OCI-LY7 (cell line): ENCODE measurements at regions not wholly inside any gene's neighbourhood (a gene's known extent, or its start where the extent isn't known, plus 50 kb on each side); places are given as distances from the start of the nearest gene placed in this dataset.

Experiments
- BruUV-seq: library from RNA; stranded (reverse); fragments of 400-500 nt; replicated peaks from 2 replicates; lab custom pipeline; 2021; lab: Mats Ljungman, UMichigan
- CTCF ChIA-PET: fragments of 300-600 bp; sonication (Branson Sonifier 250); formaldehyde crosslinking; loops from one replicate; lab custom pipeline; 2022; ENCODE audit warnings: antibody characterized with exemption; ENCODE audit not compliant: unreplicated experiment; lab: Charles Lee
- POLR2A ChIA-PET: fragments of 300-600 bp; sonication (Branson Sonifier 250); formaldehyde crosslinking; loops from one replicate; lab custom pipeline; 2022; ENCODE audit warnings: antibody characterized with exemption; lab: Charles Lee
- DNase-seq: peaks from one replicate; pipeline ENCODE4 v3.0.0-alpha.2; 2015; ENCODE audit warnings: low spot score
- H2AFZ ChIP-seq: fragments of 200-600 bp; sonication (generic), shearing (Covaris generic); 2 replicates; pipeline ENCODE4 v1.6.1; 2014; ENCODE audit warnings: mild to moderate bottlenecking, antibody characterized with exemption, low read length, moderate library complexity
- H3K27ac ChIP-seq: fragments of 200-600 bp; sonication (generic); 2 replicates; pipeline ENCODE4 v1.5.1; 2014; ENCODE audit warnings: mixed run types, low read depth, mild to moderate bottlenecking, moderate library complexity, low read length, inconsistent platforms; ENCODE audit not compliant: poor library complexity, severe bottlenecking
- H3K36me3 ChIP-seq: fragments of 200-600 bp; sonication (generic); 2 replicates; pipeline ENCODE4 v1.6.1; 2014; ENCODE audit warnings: mild to moderate bottlenecking, antibody characterized with exemption, low read length, moderate library complexity, mixed read lengths; ENCODE audit not compliant: insufficient read depth
- H3K4me1 ChIP-seq: fragments of 200-600 bp; sonication (generic); 2 replicates; pipeline ENCODE4 v1.5.1; 2014; ENCODE audit warnings: mild to moderate bottlenecking, low read length; ENCODE audit not compliant: insufficient read depth, poor library complexity, severe bottlenecking
- H3K4me2 ChIP-seq: fragments of 200-600 bp; sonication (generic); 2 replicates; pipeline ENCODE4 v1.6.1; 2014; ENCODE audit warnings: mild to moderate bottlenecking, low read length
- H3K4me3 ChIP-seq: fragments of 200-600 bp; sonication (generic); 2 replicates; pipeline ENCODE4 v1.5.1; 2014; ENCODE audit warnings: mild to moderate bottlenecking, low read depth, low read length; ENCODE audit not compliant: poor library complexity, severe bottlenecking
- H3K79me2 ChIP-seq: fragments of 200-600 bp; sonication (generic); 2 replicates; pipeline ENCODE4 v1.6.1; 2016; ENCODE audit warnings: low read depth, mild to moderate bottlenecking, low read length, moderate library complexity, mixed read lengths; ENCODE audit not compliant: insufficient read depth
- H3K9me2 ChIP-seq: fragments of 200-600 bp; sonication (generic); 2 replicates; pipeline ENCODE4 v1.6.1; 2016; ENCODE audit warnings: mild to moderate bottlenecking, low read length, mixed read lengths; ENCODE audit not compliant: insufficient read depth
- H3K9me3 ChIP-seq: fragments of 200-600 bp; sonication (generic); 2 replicates; pipeline ENCODE4 v1.6.1; 2014; ENCODE audit warnings: mild to moderate bottlenecking, mixed run types, low read length, mixed read lengths
- H4K20me1 ChIP-seq: fragments of 200-600 bp; sonication (generic); 2 replicates; pipeline ENCODE4 v1.6.1; 2014; ENCODE audit warnings: mild to moderate bottlenecking, antibody characterized with exemption, low read length, moderate library complexity, mixed read lengths; ENCODE audit not compliant: insufficient read depth
- EZH2phosphoT487 ChIP-seq: fragments of 200-600 bp; sonication (generic); IDR thresholded peaks from 2 replicates; pipeline ENCODE4 v1.6.1; 2018; ENCODE audit warnings: low read depth, borderline replicate concordance, mild to moderate bottlenecking, mixed run types, antibody characterized with exemption, low read length, moderate library complexity, mixed read lengths
- intact Hi-C: fragments of 100-400 bp; cut with micrococcal nuclease; formaldehyde crosslinking; loops from one replicate; pipeline ENCODE4 v1.10.0; 2022; ENCODE audit not compliant: unreplicated experiment
- TF ChIP-seq, protein P1 (sequence below): fragments of 200-600 bp; sonication (generic); conservative IDR thresholded peaks from 2 replicates; pipeline ENCODE4 v1.5.1; 2014; ENCODE audit warnings: mild to moderate bottlenecking, antibody characterized with exemption, low read length, moderate library complexity, mixed read lengths

DNA sequence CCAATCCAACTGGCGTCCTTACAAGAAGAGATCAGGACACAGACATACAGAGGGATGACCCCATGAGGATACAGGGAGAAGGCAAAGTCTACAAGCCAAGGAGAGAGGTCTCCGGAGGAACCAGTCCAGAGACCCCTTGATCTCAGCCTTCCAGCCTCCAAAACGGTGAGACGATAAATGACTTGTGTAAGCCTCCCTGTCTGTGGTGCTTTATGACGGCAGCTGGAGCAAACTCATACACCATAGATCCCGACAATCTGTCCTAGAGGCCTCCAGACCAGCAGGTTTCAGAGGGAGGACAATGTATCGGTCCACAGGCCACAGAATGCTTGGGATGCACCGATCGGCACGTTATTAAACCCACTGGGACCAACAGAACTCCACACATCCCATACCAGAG, 383.3 kb downstream of the SHANK2 start:
- TF ChIP-seq EZH2phosphoT487: no peak
- TF ChIP-seq, protein P1, sequence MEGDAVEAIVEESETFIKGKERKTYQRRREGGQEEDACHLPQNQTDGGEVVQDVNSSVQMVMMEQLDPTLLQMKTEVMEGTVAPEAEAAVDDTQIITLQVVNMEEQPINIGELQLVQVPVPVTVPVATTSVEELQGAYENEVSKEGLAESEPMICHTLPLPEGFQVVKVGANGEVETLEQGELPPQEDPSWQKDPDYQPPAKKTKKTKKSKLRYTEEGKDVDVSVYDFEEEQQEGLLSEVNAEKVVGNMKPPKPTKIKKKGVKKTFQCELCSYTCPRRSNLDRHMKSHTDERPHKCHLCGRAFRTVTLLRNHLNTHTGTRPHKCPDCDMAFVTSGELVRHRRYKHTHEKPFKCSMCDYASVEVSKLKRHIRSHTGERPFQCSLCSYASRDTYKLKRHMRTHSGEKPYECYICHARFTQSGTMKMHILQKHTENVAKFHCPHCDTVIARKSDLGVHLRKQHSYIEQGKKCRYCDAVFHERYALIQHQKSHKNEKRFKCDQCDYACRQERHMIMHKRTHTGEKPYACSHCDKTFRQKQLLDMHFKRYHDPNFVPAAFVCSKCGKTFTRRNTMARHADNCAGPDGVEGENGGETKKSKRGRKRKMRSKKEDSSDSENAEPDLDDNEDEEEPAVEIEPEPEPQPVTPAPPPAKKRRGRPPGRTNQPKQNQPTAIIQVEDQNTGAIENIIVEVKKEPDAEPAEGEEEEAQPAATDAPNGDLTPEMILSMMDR: no peak
- no peaks in the 10 kb centered on the region for H3K9me3 ChIP-seq
- no peak for DNase-seq
- H3K4me1 ChIP-seq: no peaks in the 10 kb centered on the region
- H3K36me3 ChIP-seq: no peaks in the 10 kb centered on the region
- H3K9me2 ChIP-seq: no peaks in the 10 kb centered on the region
- no peak overlapping the region for H3K4me2 ChIP-seq
- H3K79me2 ChIP-seq: no peaks in the 10 kb centered on the region
- H3K4me3 ChIP-seq: no peak overlapping the region
- no peak overlapping the region for H3K27ac ChIP-seq
- intact Hi-C loops: no loop called here
- BruUV-seq: no TSS peak
- POLR2A ChIA-PET: no interaction called here
- no peaks in the 10 kb centered on the region for H4K20me1 ChIP-seq
- CTCF ChIA-PET: no interaction called here
- no peak overlapping the region for H2AFZ ChIP-seq

DNA sequence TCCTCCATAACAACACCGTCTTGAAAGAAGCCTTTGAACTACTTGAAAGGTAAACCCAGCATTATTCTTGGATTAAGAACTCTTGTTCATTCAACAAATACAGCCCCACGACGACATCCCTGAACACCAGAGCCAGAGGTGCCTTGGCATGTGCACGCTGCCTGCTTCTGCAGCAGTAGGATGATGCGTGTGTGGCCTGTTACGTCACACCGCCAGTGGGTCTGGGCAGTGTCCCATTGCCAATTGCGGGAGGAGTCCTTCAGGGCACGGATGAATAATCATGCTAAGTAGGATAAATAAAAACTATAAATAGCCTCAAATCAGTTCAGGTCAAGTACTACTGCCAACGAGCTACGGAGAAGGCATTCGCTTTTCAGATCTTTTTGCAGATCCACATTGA, 380.5 kb downstream of the SHANK2 start:
- no peaks in the 10 kb centered on the region for H3K9me2 ChIP-seq
- H3K4me3 ChIP-seq: no peak overlapping the region
- H3K36me3 ChIP-seq: no peaks in the 10 kb centered on the region
- intact Hi-C loops: no loop called here
- no peaks in the 10 kb centered on the region for H3K4me1 ChIP-seq
- CTCF ChIA-PET: no interaction called here
- no peaks in the 10 kb centered on the region for H3K9me3 ChIP-seq
- DNase-seq: no peak
- BruUV-seq: no TSS peak
- no peak for TF ChIP-seq EZH2phosphoT487
- TF ChIP-seq, protein P1: no peak
- no peak overlapping the region for H2AFZ ChIP-seq
- POLR2A ChIA-PET: no interaction called here
- no peaks in the 10 kb centered on the region for H3K79me2 ChIP-seq
- H3K27ac ChIP-seq: no peak overlapping the region
- H3K4me2 ChIP-seq: no peak overlapping the region
- H4K20me1 ChIP-seq: no peaks in the 10 kb centered on the region

DNA sequence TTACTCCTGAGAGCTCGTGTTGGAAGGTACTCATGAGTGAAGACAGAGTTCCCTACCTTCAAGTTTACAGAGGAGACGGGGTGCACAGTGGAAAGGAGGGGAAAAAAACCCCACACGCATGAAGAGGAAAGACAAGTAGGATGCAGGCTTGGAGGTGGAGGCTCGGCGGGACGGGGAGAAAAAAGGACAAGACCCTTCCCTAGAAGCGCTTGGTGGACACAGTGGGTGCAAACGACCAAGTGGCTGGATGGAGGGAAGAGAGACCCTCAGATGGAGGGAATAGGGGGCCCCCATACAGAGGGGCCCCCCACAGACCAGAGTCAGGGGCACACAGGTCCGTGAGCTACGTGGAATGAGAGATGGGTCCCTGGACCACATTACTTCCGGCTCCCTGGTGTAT, 380.1 kb downstream of the SHANK2 start:
- no TSS peak for BruUV-seq
- TF ChIP-seq, protein P1: no peak
- no peak for TF ChIP-seq EZH2phosphoT487
- Histone ChIP-seq H3K9me2 (no peaks in the 10 kb centered on the region), H3K27ac (no peak overlapping the region), H3K79me2 (no peaks in the 10 kb centered on the region), H4K20me1 (no peaks in the 10 kb centered on the region), H3K4me3 (no peak overlapping the region), H3K36me3 (no peaks in the 10 kb centered on the region), H3K4me1 (no peaks in the 10 kb centered on the region), H3K4me2 (no peak overlapping the region), H2AFZ (no peak overlapping the region), H3K9me3 (no peaks in the 10 kb centered on the region)
- no peak for DNase-seq
- ChIA-PET CTCF (no interaction called here), POLR2A (no interaction called here)
- intact Hi-C loops: no loop called here
